ENCODE measurements at regions not wholly inside any gene's neighbourhood (a gene's known extent, or its start where the extent isn't known, plus 50 kb on each side); places are given as distances from the start of the nearest gene placed in this dataset.
A peak's percentile ranks its signal among the peaks of the same experiment; 100 is the strongest.

DNA sequence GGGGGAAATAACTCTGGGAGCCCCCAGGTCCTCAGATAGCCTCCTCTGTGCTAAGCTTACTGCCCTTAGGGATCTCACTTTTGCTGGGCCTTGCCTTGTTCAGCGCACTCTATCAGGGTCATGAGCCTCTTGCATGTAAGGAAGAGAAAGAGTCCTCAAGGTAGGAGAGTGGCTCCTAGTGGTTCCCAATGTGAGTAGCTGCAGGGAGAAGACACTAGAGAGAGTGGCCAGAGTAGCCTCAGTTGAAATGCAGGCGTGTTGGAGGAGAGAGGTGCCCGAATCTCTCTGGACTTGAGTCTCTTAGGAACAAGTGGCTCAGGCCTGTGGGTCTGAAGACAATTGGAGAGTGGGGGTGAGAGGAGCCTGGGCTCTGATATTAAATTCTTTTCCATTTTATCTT is 94.3 kb upstream of the SORCS3 start:
- DNase-seq (ENCODE audit: low spot score) (no peak), FAIRE-seq (no peak), ATAC-seq (no peak)
- Histone ChIP-seq H3K79me2 (ENCODE audit: insufficient read depth, low read length) (no peaks in the 10 kb centered on the region), H3K36me3 (replicated peaks in 1 of 2; ENCODE audit: control insufficient read depth in 1 of 2, insufficient read depth in 2 of 2, low read length in 2 of 2) (no peaks in the 10 kb centered on the region), H4K20me1 (ENCODE audit: insufficient read depth, low read length) (no peaks in the 10 kb centered on the region), H3K27me3 (ENCODE audit: control insufficient read depth in 1 of 2, insufficient read depth in 2 of 2, low read length in 2 of 2) (no peaks in the 10 kb centered on the region), H3K4me2 (ENCODE audit: low read depth, low read length) (no peak overlapping the region), H3K27ac (ENCODE audit: extremely low read length, insufficient read depth, low read length) (no peak overlapping the region), H3K9ac (ENCODE audit: insufficient read depth, low read depth, low read length) (no peak overlapping the region), H3K9me3 (ENCODE audit: low read length) (no peaks in the 10 kb centered on the region), H2AFZ (ENCODE audit: low read length) (no peak overlapping the region), H3K4me1 (ENCODE audit: insufficient read depth, low read length) (no peaks in the 10 kb centered on the region), H3K4me3 (replicated peaks in 1 of 3; ENCODE audit: insufficient read depth in 1 of 3, low read depth in 2 of 3, low read length in 3 of 3) (no peak overlapping the region)
- no peak for TF ChIP-seq GFI1 (CRISPR knock-in tag; IDR thresholded peaks at IDR 0.05; ENCODE audit: borderline replicate concordance)
- no peak for TF ChIP-seq KLF13 (CRISPR knock-in tag; IDR thresholded peaks at IDR 0.05)
- TF ChIP-seq DNMT1 (CRISPR knock-in tag; IDR thresholded peaks at IDR 0.05): no peak
- TF ChIP-seq ZNF776 (CRISPR knock-in tag; IDR thresholded peaks at IDR 0.05): no peak
- TF ChIP-seq RELA (CRISPR knock-in tag; IDR thresholded peaks at IDR 0.05): no peak
- TF ChIP-seq, protein P1, sequence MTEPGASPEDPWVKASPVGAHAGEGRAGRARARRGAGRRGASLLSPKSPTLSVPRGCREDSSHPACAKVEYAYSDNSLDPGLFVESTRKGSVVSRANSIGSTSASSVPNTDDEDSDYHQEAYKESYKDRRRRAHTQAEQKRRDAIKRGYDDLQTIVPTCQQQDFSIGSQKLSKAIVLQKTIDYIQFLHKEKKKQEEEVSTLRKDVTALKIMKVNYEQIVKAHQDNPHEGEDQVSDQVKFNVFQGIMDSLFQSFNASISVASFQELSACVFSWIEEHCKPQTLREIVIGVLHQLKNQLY (CRISPR knock-in tag; IDR thresholded peaks at IDR 0.05): no peak
- TF ChIP-seq, protein P2, sequence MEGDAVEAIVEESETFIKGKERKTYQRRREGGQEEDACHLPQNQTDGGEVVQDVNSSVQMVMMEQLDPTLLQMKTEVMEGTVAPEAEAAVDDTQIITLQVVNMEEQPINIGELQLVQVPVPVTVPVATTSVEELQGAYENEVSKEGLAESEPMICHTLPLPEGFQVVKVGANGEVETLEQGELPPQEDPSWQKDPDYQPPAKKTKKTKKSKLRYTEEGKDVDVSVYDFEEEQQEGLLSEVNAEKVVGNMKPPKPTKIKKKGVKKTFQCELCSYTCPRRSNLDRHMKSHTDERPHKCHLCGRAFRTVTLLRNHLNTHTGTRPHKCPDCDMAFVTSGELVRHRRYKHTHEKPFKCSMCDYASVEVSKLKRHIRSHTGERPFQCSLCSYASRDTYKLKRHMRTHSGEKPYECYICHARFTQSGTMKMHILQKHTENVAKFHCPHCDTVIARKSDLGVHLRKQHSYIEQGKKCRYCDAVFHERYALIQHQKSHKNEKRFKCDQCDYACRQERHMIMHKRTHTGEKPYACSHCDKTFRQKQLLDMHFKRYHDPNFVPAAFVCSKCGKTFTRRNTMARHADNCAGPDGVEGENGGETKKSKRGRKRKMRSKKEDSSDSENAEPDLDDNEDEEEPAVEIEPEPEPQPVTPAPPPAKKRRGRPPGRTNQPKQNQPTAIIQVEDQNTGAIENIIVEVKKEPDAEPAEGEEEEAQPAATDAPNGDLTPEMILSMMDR (CRISPR knock-in tag; IDR thresholded peaks at IDR 0.05): 0 out of 2 replicates have a peak, but pooled peaks have one; percentile 6
- 7% methylated on average over 3 of the region's 3 CpGs for WGBS (ENCODE audit: low lambda C conversion rate)
- ChIA-PET CTCF (ENCODE audit: low intra/inter-chr PET ratio, low total read pairs) (no interaction called here), POLR2A (no interaction called here)
- BruUV-seq (replicated peaks): no TSS peak
- in situ Hi-C loops (cut with HindIII; ENCODE audit: extremely low pct_ligation_motif_present, low pct_unique_long_range_greater_than_20kb): no loop called here
- intact Hi-C loops (cut with micrococcal nuclease; ENCODE audit: unreplicated experiment): no loop called here

DNA sequence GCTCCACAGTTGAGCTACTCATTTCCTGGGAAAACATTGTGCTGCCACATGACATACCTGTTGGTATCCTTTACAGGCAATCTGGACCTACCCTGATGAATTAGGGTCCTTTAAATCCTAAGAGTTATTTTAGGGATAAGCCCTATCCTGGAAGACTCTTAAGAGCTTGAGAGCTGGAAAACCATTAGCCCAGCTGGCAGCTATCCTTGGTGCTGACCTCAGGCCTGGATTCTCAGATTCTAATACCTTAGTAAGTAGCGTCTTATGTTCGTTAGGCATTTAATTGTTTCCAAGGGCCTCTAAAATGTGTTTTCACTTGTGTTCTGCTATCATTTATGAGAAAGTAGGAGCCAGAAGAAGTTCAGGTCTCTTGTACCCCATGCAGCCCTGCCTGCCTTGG is 93.0 kb upstream of the SORCS3 start:
- ATAC-seq (no peak), FAIRE-seq (no peak), DNase-seq (ENCODE audit: low spot score) (no peak)
- Histone ChIP-seq H3K4me1 (ENCODE audit: insufficient read depth, low read length) (no peaks in the 10 kb centered on the region), H3K79me2 (ENCODE audit: insufficient read depth, low read length) (no peaks in the 10 kb centered on the region), H3K4me3 (replicated peaks in 1 of 3; ENCODE audit: insufficient read depth in 1 of 3, low read depth in 2 of 3, low read length in 3 of 3) (no peak overlapping the region), H3K36me3 (replicated peaks in 1 of 2; ENCODE audit: control insufficient read depth in 1 of 2, insufficient read depth in 2 of 2, low read length in 2 of 2) (no peaks in the 10 kb centered on the region), H3K4me2 (ENCODE audit: low read depth, low read length) (no peak overlapping the region), H3K27ac (ENCODE audit: extremely low read length, insufficient read depth, low read length) (no peak overlapping the region), H3K27me3 (ENCODE audit: control insufficient read depth in 1 of 2, insufficient read depth in 2 of 2, low read length in 2 of 2) (no peaks in the 10 kb centered on the region), H3K9ac (ENCODE audit: insufficient read depth, low read depth, low read length) (no peak overlapping the region), H3K9me3 (ENCODE audit: low read length) (no peaks in the 10 kb centered on the region), H2AFZ (ENCODE audit: low read length) (no peak overlapping the region), H4K20me1 (ENCODE audit: insufficient read depth, low read length) (no peaks in the 10 kb centered on the region)
- TF ChIP-seq, protein P3, sequence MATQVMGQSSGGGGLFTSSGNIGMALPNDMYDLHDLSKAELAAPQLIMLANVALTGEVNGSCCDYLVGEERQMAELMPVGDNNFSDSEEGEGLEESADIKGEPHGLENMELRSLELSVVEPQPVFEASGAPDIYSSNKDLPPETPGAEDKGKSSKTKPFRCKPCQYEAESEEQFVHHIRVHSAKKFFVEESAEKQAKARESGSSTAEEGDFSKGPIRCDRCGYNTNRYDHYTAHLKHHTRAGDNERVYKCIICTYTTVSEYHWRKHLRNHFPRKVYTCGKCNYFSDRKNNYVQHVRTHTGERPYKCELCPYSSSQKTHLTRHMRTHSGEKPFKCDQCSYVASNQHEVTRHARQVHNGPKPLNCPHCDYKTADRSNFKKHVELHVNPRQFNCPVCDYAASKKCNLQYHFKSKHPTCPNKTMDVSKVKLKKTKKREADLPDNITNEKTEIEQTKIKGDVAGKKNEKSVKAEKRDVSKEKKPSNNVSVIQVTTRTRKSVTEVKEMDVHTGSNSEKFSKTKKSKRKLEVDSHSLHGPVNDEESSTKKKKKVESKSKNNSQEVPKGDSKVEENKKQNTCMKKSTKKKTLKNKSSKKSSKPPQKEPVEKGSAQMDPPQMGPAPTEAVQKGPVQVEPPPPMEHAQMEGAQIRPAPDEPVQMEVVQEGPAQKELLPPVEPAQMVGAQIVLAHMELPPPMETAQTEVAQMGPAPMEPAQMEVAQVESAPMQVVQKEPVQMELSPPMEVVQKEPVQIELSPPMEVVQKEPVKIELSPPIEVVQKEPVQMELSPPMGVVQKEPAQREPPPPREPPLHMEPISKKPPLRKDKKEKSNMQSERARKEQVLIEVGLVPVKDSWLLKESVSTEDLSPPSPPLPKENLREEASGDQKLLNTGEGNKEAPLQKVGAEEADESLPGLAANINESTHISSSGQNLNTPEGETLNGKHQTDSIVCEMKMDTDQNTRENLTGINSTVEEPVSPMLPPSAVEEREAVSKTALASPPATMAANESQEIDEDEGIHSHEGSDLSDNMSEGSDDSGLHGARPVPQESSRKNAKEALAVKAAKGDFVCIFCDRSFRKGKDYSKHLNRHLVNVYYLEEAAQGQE (IDR thresholded peaks at IDR 0.05; ENCODE audit: borderline replicate concordance in 1 of 2, low read depth in 1 of 2, low read length in 2 of 2): peak; percentile 36 to 92
- TF ChIP-seq MIER2 (CRISPR knock-in tag; IDR thresholded peaks at IDR 0.05) (peak; percentile 91), NR2F6 (IDR thresholded peaks at IDR 0.05) (no peak), NR2F6 (CRISPR knock-in tag; IDR thresholded peaks at IDR 0.05) (no peak)
- WGBS (ENCODE audit: low lambda C conversion rate): 38% methylated on average over 2 of the region's 2 CpGs
- in situ Hi-C loops (cut with HindIII; ENCODE audit: extremely low pct_ligation_motif_present, low pct_unique_long_range_greater_than_20kb): no loop called here
- ChIA-PET POLR2A (no interaction called here), CTCF (ENCODE audit: low intra/inter-chr PET ratio, low total read pairs) (no interaction called here)
- BruUV-seq (replicated peaks): no TSS peak
- intact Hi-C loops (cut with micrococcal nuclease; ENCODE audit: unreplicated experiment): no loop called here
